ENCODE measurements at regions not wholly inside any gene's neighbourhood (a gene's known extent, or its start where the extent isn't known, plus 50 kb on each side); places are given as distances from the start of the nearest gene placed in this dataset.
"Not testable (repeated sequence)": the region's sequence is repeated elsewhere in the genome, so short reads cannot be mapped to it uniquely, and the experiment has no call there.

- Histone ChIP-seq H3K9me3 (ENCODE audit: low read depth, low read length) (no peaks in the 10 kb centered on the region), H3K27me3 (ENCODE audit: insufficient read depth, low read length) (no peaks in the 10 kb centered on the region), H3K4me3 (ENCODE audit: low read length) (no peak overlapping the region), H3K4me1 (ENCODE audit: insufficient read depth, low read length) (no peaks in the 10 kb centered on the region)
These were observed 371.3 kb downstream of the TMEM121 start for GRCh38 chr14:105897725-105898113.

GRCh38 chr14:105898482-105899010 is 372.2 kb downstream of the TMEM121 start:
- no peaks in the 10 kb centered on the region for H3K4me1 ChIP-seq (ENCODE audit: insufficient read depth, low read length)
- H3K27me3 ChIP-seq (ENCODE audit: insufficient read depth, low read length): no peaks in the 10 kb centered on the region
- no peak overlapping the region for H3K4me3 ChIP-seq (ENCODE audit: low read length)
- no peaks in the 10 kb centered on the region for H3K9me3 ChIP-seq (ENCODE audit: low read depth, low read length)

GRCh38 chr14:105899071-105899641 is 372.8 kb downstream of the TMEM121 start:
- no peaks in the 10 kb centered on the region for H3K27me3 ChIP-seq (ENCODE audit: insufficient read depth, low read length)
- H3K4me1 ChIP-seq (ENCODE audit: insufficient read depth, low read length): no peaks in the 10 kb centered on the region
- no peak overlapping the region for H3K4me3 ChIP-seq (ENCODE audit: low read length)
- H3K9me3 ChIP-seq (ENCODE audit: low read depth, low read length): no peaks in the 10 kb centered on the region

- no peaks in the 10 kb centered on the region for H3K27me3 ChIP-seq (ENCODE audit: insufficient read depth, low read length)
These were observed 373.4 kb downstream of the TMEM121 start for GRCh38 chr14:105899657-105900397.

GRCh38 chr14:105900398-105901160 is 374.2 kb downstream of the TMEM121 start:
- H3K27me3 ChIP-seq (ENCODE audit: insufficient read depth, low read length): no peaks in the 10 kb centered on the region
- H3K4me3 ChIP-seq (ENCODE audit: low read length): no peak overlapping the region

More at GRCh38 chr14:105899657-105900397, 373.4 kb downstream of the TMEM121 start:
- H3K4me1 ChIP-seq (ENCODE audit: insufficient read depth, low read length): no peaks in the 10 kb centered on the region
- no peak overlapping the region for H3K4me3 ChIP-seq (ENCODE audit: low read length)
- H3K9me3 ChIP-seq (ENCODE audit: low read depth, low read length): no peaks in the 10 kb centered on the region

GRCh38 chr14:105901226-105901625 is 374.8 kb downstream of the TMEM121 start:
- no peaks in the 10 kb centered on the region for H3K4me1 ChIP-seq (ENCODE audit: insufficient read depth, low read length)
- H3K9me3 ChIP-seq (ENCODE audit: low read depth, low read length): no peaks in the 10 kb centered on the region
- H3K27me3 ChIP-seq (ENCODE audit: insufficient read depth, low read length): no peaks in the 10 kb centered on the region
- H3K4me3 ChIP-seq (ENCODE audit: low read length): no peak overlapping the region

More at GRCh38 chr14:105900398-105901160, 374.2 kb downstream of the TMEM121 start:
- no peaks in the 10 kb centered on the region for H3K4me1 ChIP-seq (ENCODE audit: insufficient read depth, low read length)
- H3K9me3 ChIP-seq (ENCODE audit: low read depth, low read length): no peaks in the 10 kb centered on the region

- no peaks in the 10 kb centered on the region for H3K4me1 ChIP-seq (ENCODE audit: insufficient read depth, low read length)
- no peak overlapping the region for H3K4me3 ChIP-seq (ENCODE audit: low read length)
- no peaks in the 10 kb centered on the region for H3K27me3 ChIP-seq (ENCODE audit: insufficient read depth, low read length)
- no peaks in the 10 kb centered on the region for H3K9me3 ChIP-seq (ENCODE audit: low read depth, low read length)
These were observed 375.9 kb downstream of the TMEM121 start for GRCh38 chr14:105902131-105902898.

GRCh38 chr14:105902899-105903165 is 376.4 kb downstream of the TMEM121 start:
- H3K9me3 ChIP-seq (ENCODE audit: low read depth, low read length); H3K4me1 ChIP-seq (ENCODE audit: insufficient read depth, low read length); H3K27me3 ChIP-seq (ENCODE audit: insufficient read depth, low read length); H3K4me3 ChIP-seq (ENCODE audit: low read length): not testable (repeated sequence)

GRCh38 chr14:105903971-105904370 is 377.6 kb downstream of the TMEM121 start:
- no peaks in the 10 kb centered on the region for H3K9me3 ChIP-seq (ENCODE audit: low read depth, low read length)
- H3K27me3 ChIP-seq (ENCODE audit: insufficient read depth, low read length): no peaks in the 10 kb centered on the region
- H3K4me1 ChIP-seq (ENCODE audit: insufficient read depth, low read length): no peaks in the 10 kb centered on the region
- no peak overlapping the region for H3K4me3 ChIP-seq (ENCODE audit: low read length)

GRCh38 chr14:105904379-105904778 is 378.0 kb downstream of the TMEM121 start:
- Histone ChIP-seq H3K9me3 (ENCODE audit: low read depth, low read length) (no peaks in the 10 kb centered on the region), H3K27me3 (ENCODE audit: insufficient read depth, low read length) (no peaks in the 10 kb centered on the region), H3K4me1 (ENCODE audit: insufficient read depth, low read length) (no peaks in the 10 kb centered on the region), H3K4me3 (ENCODE audit: low read length) (no peak overlapping the region)

GRCh38 chr14:105905456-105905855 is 379.1 kb downstream of the TMEM121 start:
- Histone ChIP-seq H3K27me3 (ENCODE audit: insufficient read depth, low read length) (no peaks in the 10 kb centered on the region), H3K4me3 (ENCODE audit: low read length) (no peak overlapping the region), H3K9me3 (ENCODE audit: low read depth, low read length) (no peaks in the 10 kb centered on the region), H3K4me1 (ENCODE audit: insufficient read depth, low read length) (no peaks in the 10 kb centered on the region)

- Histone ChIP-seq H3K4me3 (ENCODE audit: low read length) (no peak overlapping the region), H3K9me3 (ENCODE audit: low read depth, low read length) (no peaks in the 10 kb centered on the region), H3K4me1 (ENCODE audit: insufficient read depth, low read length) (no peaks in the 10 kb centered on the region), H3K27me3 (ENCODE audit: insufficient read depth, low read length) (no peaks in the 10 kb centered on the region)
These were observed 380.9 kb downstream of the TMEM121 start for GRCh38 chr14:105907276-105907675.

- Histone ChIP-seq H3K4me3 (ENCODE audit: low read length) (no peak overlapping the region), H3K27me3 (ENCODE audit: insufficient read depth, low read length) (no peaks in the 10 kb centered on the region), H3K9me3 (ENCODE audit: low read depth, low read length) (no peaks in the 10 kb centered on the region), H3K4me1 (ENCODE audit: insufficient read depth, low read length) (no peaks in the 10 kb centered on the region)
These were observed 381.6 kb downstream of the TMEM121 start for GRCh38 chr14:105908006-105908405.

GRCh38 chr14:105908481-105908911 is 382.1 kb downstream of the TMEM121 start:
- Histone ChIP-seq H3K9me3 (ENCODE audit: low read depth, low read length) (no peaks in the 10 kb centered on the region), H3K4me1 (ENCODE audit: insufficient read depth, low read length) (no peaks in the 10 kb centered on the region), H3K27me3 (ENCODE audit: insufficient read depth, low read length) (no peaks in the 10 kb centered on the region), H3K4me3 (ENCODE audit: low read length) (no peak overlapping the region)

All from mononuclear cell (primary cell).